GM10266 (cell line): ENCODE measurements at regions not wholly inside any gene's neighbourhood (a gene's known extent, or its start where the extent isn't known, plus 50 kb on each side); places are given as distances from the start of the nearest gene placed in this dataset.

Experiments used
- DNase-seq: peaks from one replicate; pipeline ENCODE4 v3.0.0; 2012; ENCODE audit errors: extremely low spot score
- TF ChIP-seq, protein P1 (sequence below): IDR thresholded peaks from 2 replicates; pipeline ENCODE4 v1.5.1; 2012; ENCODE audit warnings: mild to moderate bottlenecking, low read depth; ENCODE audit not compliant: control insufficient read depth, insufficient read depth; ENCODE audit errors: missing control alignments

DNA sequence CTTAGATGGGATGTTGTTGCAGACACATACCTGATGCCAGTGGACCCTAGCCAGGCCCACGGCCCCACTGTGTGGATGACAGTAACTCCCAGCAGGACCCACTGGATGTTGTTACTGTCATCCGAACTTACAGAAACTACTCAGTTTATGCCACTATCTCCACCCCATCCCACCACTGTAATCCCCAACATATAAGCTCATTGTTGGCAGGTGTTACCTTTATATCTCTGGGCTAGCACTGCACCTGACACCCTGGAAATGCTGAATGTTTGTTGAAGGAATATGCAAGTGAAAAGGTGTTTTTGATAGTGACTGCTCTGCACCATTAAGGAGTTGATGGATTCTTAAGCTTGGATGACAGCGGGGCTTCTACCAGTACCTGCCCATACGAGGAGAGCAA, 133.5 kb upstream of the ASB18 start:
- DNase-seq = no peak
- TF ChIP-seq, protein P1, sequence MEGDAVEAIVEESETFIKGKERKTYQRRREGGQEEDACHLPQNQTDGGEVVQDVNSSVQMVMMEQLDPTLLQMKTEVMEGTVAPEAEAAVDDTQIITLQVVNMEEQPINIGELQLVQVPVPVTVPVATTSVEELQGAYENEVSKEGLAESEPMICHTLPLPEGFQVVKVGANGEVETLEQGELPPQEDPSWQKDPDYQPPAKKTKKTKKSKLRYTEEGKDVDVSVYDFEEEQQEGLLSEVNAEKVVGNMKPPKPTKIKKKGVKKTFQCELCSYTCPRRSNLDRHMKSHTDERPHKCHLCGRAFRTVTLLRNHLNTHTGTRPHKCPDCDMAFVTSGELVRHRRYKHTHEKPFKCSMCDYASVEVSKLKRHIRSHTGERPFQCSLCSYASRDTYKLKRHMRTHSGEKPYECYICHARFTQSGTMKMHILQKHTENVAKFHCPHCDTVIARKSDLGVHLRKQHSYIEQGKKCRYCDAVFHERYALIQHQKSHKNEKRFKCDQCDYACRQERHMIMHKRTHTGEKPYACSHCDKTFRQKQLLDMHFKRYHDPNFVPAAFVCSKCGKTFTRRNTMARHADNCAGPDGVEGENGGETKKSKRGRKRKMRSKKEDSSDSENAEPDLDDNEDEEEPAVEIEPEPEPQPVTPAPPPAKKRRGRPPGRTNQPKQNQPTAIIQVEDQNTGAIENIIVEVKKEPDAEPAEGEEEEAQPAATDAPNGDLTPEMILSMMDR = no peak

DNA sequence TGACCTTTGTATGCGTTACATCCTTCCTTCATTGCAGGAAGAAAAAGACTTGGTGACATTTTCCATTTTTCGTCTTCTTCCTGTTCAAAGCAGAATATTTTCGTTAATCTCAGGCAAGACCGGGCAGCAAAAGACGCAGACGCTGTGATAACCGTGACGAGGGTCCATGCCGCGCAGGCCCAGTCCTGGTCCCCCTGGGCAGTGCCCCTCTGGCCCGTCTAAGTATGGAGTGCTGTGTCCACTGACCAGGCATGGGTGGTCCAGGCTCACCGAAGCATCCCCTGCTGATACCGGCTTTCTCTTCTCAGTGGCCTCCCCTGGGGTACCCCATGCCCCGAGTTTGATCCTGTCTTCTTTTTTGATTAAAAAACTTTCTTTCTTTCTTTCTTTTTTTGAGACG, 135.2 kb upstream of the ASB18 start:
- TF ChIP-seq, protein P1 = no peak
- DNase-seq = no peak

DNA sequence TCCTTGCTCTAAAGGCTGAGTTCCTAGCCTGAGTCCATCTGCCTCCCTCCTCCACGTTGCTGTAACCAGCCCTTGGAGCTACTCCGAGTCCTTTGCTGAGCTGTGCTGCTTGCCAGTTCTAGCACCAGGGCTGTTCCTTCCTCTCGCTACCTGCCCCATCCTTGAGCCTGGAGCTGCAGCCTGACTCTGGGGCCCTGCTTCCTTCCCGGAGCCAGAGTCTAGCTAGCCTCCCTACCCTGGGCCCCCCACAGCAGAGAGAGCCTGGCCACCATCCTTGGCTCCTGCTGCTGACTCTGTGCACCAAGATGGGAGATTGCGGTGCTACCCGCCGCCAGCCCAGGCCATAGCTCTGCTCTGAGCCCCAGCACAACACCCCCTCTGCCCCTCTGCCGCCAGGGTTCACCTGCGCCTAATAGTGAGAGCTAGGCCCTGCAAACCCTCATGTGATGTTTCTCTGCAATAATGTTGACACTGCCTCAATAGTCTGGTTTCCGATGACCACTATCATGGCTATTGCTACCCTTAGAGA, 135.9 kb upstream of the ASB18 start:
- no peak for DNase-seq

DNA sequence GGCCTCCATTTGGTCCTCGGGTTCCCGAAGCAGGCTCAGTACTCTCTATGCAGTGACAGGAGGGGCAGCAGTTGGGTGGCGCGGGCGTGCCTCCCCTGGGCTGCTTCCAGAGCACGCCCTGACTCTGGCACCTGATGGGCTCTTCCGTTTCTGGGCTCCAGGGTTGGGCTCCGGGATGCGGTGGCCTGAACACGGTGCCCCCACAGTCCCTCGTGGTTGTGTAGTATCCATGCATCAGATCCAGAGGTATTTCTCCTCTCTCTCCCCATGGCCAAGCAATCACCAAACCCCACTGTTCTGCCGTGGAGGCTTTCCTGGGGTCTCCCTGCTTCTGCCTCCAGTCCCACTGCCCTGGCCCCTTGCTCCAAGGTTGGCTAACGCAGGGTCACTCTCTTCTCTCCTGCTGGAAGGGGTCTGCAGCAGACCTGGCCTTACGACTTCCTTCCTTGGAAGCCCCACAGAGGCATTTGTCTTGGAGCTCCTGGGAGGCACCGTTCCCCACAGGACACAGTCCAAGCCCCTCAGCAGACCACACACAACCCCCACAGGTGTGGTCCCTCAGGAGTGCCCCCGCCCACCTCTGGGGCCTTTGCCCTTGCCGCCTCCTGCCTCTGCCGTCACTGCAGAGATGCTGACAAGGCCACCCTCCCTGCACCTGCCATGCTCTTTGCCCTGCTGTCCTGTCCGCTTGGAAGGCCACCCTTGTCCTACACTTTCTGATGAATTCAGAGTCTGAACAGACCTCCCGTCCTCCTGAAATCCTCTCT, 136.6 kb upstream of the ASB18 start:
- DNase-seq = no peak
- TF ChIP-seq, protein P1 = no peak

More for the DNA sequence above, 135.9 kb upstream of the ASB18 start:
- TF ChIP-seq, protein P1 = no peak

DNA sequence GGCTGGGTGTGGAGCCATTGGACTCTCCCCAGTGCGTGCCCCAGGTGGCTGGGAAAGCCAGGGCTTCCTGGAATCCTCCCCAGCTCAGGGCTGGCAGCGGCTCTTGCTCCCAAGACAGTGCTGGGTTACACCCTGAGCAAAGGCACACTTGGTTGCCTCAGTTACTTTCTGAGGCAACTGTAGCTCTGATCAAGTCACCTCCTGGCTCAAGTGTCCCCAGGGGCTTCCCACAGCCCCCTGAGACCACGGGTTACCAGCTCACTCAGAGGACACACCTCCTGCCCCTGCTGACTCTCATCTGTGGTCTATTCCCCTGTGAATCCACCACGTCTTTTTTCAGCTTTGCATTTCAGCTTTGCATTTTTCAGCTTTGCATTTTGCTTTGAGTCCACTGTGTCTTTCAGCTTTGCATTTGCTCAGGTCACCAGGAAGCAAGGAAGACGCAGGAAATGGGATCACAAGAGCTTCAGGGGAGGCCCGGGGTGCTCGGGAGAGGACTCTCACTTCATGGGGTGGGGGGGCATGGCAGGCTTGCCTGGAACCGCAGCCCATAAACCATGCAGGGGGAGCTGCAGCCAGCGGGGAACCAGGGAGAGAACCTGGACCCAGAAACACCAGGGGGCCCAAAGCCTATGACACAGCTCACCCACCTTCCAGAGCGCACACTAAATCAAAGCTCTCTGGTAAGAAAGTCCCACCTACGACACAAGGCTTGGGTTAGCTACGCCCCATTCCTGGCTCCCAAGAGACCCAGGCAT, 138.0 kb upstream of the ASB18 start:
- no peak for DNase-seq
- TF ChIP-seq, protein P1 = no peak

DNA sequence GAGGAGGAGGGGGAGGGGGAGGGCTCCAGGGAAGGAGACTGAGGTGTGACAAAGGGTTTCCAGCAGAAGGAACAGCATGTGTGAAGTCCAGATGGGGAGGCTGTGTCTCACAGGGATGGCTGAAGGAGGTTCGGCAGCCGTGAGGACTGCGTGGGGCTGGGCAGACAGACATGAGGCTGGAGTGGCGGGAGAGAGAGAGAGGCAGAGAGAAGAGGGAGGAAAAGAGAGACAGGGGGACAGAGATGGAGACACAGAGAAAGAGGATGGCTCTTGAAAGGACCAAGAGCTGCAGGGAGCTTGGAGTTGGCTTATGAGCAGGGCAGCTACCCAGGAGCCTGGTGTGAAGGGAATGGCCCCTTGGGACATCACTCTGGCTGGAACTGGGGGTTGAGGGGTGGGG, 138.9 kb upstream of the ASB18 start:
- no peak for DNase-seq
- TF ChIP-seq, protein P1 = no peak

DNA sequence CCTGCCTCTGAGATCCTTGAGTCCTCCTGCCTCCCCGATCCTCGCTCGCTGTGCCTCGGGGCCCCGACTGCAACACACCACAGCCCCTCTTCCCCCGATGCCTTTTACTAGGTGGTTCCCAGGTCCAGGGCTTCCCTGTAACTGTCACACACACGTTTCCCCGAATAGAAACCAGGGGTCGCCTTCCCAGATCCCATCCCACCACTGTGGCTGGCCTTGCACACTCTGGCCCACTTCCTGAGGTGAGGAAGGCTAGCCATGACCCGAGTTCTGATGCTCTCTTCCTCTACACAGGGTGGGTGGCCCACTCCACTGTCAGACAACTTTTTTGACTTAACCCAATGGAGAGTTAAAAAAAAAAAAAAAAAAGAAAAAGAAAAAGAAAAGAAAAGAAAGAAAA, 139.6 kb upstream of the ASB18 start:
- DNase-seq = no peak
- TF ChIP-seq, protein P1 = no peak
